ENCODE measurements at regions not wholly inside any gene's neighbourhood (a gene's known extent, or its start where the extent isn't known, plus 50 kb on each side); places are given as distances from the start of the nearest gene placed in this dataset.

DNA sequence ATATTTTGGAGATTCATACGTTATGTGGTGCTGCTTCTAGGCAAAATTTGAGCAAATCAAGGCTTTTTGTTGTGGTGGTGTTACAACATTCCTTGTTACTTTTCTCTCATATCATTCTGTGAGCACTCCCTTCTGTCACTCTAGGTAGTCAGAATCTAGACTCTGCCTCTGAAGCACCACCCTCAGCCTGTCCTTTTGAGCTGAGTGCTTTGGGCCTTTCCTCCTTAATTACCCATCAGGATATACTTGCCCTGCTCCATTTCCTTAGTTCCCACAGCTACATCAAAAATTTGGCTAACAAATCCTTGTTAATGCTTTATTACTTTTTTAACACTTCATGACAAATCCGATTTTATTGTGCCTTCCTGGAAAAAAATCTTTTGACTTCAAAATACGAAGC is 289.6 kb downstream of the CALCRL start:
- 68% methylated on average over 3 of the region's 3 CpGs for WGBS
- Histone ChIP-seq H3K9me3 (no peaks in the 10 kb centered on the region), H3K36me3 (no peaks in the 10 kb centered on the region), H3K27ac (no peak overlapping the region), H3K4me1 (no peaks in the 10 kb centered on the region), H3K4me3 (no peak overlapping the region), H3K27me3 (no peaks in the 10 kb centered on the region)
- no peak for DNase-seq (ENCODE audit: low spot score in 2 of 2)
- TF ChIP-seq POLR2A (IDR thresholded peaks at IDR 0.05): no peak
- TF ChIP-seq EP300 (IDR thresholded peaks at IDR 0.05): no peak
- TF ChIP-seq, protein P1, sequence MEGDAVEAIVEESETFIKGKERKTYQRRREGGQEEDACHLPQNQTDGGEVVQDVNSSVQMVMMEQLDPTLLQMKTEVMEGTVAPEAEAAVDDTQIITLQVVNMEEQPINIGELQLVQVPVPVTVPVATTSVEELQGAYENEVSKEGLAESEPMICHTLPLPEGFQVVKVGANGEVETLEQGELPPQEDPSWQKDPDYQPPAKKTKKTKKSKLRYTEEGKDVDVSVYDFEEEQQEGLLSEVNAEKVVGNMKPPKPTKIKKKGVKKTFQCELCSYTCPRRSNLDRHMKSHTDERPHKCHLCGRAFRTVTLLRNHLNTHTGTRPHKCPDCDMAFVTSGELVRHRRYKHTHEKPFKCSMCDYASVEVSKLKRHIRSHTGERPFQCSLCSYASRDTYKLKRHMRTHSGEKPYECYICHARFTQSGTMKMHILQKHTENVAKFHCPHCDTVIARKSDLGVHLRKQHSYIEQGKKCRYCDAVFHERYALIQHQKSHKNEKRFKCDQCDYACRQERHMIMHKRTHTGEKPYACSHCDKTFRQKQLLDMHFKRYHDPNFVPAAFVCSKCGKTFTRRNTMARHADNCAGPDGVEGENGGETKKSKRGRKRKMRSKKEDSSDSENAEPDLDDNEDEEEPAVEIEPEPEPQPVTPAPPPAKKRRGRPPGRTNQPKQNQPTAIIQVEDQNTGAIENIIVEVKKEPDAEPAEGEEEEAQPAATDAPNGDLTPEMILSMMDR (IDR thresholded peaks at IDR 0.05): no peak
- no peak for TF ChIP-seq POLR2AphosphoS5 (IDR thresholded peaks at IDR 0.05)

DNA sequence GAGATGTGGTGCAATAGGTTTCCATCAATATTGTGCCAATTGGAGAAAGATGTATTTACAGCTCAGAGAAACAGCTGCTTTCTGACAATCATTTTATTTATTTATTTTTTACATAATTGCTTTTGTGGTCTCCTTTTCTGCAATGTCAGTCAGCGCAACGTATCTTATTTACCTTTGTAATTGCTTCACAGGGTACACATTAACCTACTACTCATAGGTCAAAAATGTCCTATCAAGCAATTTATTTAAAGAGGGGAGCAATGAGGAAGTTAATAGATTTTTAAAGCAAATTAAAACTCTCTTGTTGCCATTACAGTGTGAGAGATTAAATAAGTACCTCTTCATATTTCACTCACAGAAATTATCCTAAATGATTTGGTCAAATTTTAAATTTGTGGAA is 291.0 kb downstream of the CALCRL start:
- H3K9me3 ChIP-seq: no peaks in the 10 kb centered on the region
- no peak for DNase-seq (ENCODE audit: low spot score in 2 of 2)
- TF ChIP-seq, protein P1 (IDR thresholded peaks at IDR 0.05): no peak
- TF ChIP-seq POLR2AphosphoS5 (IDR thresholded peaks at IDR 0.05): no peak
- TF ChIP-seq POLR2A (IDR thresholded peaks at IDR 0.05): no peak
- no peak for TF ChIP-seq EP300 (IDR thresholded peaks at IDR 0.05)
- no peaks in the 10 kb centered on the region for H3K27me3 ChIP-seq
- WGBS: 97% methylated on average over 2 of the region's 2 CpGs
- no peaks in the 10 kb centered on the region for H3K36me3 ChIP-seq
- no peaks in the 10 kb centered on the region for H3K4me1 ChIP-seq
- H3K4me3 ChIP-seq: no peak overlapping the region
- no peak overlapping the region for H3K27ac ChIP-seq

- no peaks in the 10 kb centered on the region for H3K27me3 ChIP-seq
- no peak overlapping the region for H3K4me3 ChIP-seq
- no peaks in the 10 kb centered on the region for H3K36me3 ChIP-seq
- TF ChIP-seq POLR2AphosphoS5 (IDR thresholded peaks at IDR 0.05) (no peak), POLR2A (IDR thresholded peaks at IDR 0.05) (no peak), EP300 (IDR thresholded peaks at IDR 0.05) (no peak)
- TF ChIP-seq, protein P1 (IDR thresholded peaks at IDR 0.05): no peak
- H3K9me3 ChIP-seq: no peaks in the 10 kb centered on the region
- DNase-seq (ENCODE audit: low spot score in 2 of 2): no peak
- H3K27ac ChIP-seq: no peak overlapping the region
- H3K4me1 ChIP-seq: no peaks in the 10 kb centered on the region
- WGBS: 69% methylated on average over 1 of the region's 1 CpG
These were observed 292.6 kb downstream of the CALCRL start for GRCh38 chr2:187155476-187155875.

- Histone ChIP-seq H3K27ac (no peak overlapping the region), H3K27me3 (no peaks in the 10 kb centered on the region), H3K4me3 (no peak overlapping the region), H3K36me3 (no peaks in the 10 kb centered on the region), H3K4me1 (no peaks in the 10 kb centered on the region), H3K9me3 (no peaks in the 10 kb centered on the region)
- DNase-seq (ENCODE audit: low spot score in 2 of 2): no peak
- 48% methylated on average over 3 of the region's 3 CpGs for WGBS
- TF ChIP-seq POLR2A (IDR thresholded peaks at IDR 0.05) (no peak), EP300 (IDR thresholded peaks at IDR 0.05) (no peak), POLR2AphosphoS5 (IDR thresholded peaks at IDR 0.05) (no peak)
- TF ChIP-seq, protein P1 (IDR thresholded peaks at IDR 0.05): no peak
These were observed 297.4 kb downstream of the CALCRL start for GRCh38 chr2:187150670-187151069.

DNA sequence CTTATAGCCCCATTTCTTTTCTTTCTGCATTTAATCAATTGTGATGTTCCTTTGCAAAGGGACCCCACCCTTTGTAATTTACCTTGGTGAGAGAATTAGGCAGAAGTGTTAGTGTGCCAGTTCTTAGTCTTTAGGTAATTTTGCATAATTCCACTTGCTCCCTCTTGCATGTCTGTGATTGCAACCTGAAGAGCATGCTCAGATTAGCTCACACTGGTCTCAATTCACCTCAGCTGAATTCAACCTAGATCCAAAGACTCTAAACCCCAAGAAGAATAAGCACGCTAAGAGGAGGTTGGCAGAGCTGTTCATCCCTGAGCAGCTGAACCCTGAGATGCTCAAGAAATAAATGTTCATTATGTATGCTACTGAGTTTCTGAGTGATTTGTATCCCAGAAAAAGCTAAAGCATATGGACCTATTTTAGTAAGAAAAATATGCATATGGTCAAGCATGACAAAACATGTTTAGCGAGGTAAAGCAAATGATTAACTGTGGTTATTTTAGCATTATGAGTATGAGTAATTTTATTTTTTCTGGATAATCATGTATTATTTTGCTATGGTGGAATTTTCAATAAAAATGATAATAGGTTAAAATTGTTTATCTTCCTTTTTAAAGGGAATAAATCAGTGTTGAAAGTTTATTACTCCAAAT is 299.2 kb upstream of the ZSWIM2 start:
- Histone ChIP-seq H3K4me1 (no peaks in the 10 kb centered on the region), H3K4me3 (no peak overlapping the region), H3K27ac (no peak overlapping the region), H3K9me3 (no peaks in the 10 kb centered on the region), H3K36me3 (no peaks in the 10 kb centered on the region), H3K27me3 (no peaks in the 10 kb centered on the region)
- WGBS: 25% methylated on average over 2 of the region's 2 CpGs
- no peak for DNase-seq (ENCODE audit: low spot score in 2 of 2)
- no peak for TF ChIP-seq POLR2AphosphoS5 (IDR thresholded peaks at IDR 0.05)
- no peak for TF ChIP-seq EP300 (IDR thresholded peaks at IDR 0.05)
- TF ChIP-seq, protein P1 (IDR thresholded peaks at IDR 0.05): no peak

Measured in suprapubic skin (tissue), 4 donors.